ENCODE measurements at regions not wholly inside any gene's neighbourhood (a gene's known extent, or its start where the extent isn't known, plus 50 kb on each side); places are given as distances from the start of the nearest gene placed in this dataset.

- no peak for DNase-seq (ENCODE audit: low read depth in 3 of 3, low spot score in 1 of 3)
These were observed 1249.0 kb upstream of the CITED2 start for GRCh38 chr6:140623498-140623897.

- DNase-seq (ENCODE audit: low read depth in 3 of 3, low spot score in 1 of 3) = no peak
These were observed 1246.0 kb upstream of the CITED2 start for GRCh38 chr6:140620496-140620895.

GRCh38 chr6:140609956-140610355 lies 1235.5 kb upstream of the CITED2 start:
- no peak for DNase-seq (ENCODE audit: low read depth in 3 of 3, low spot score in 1 of 3)

GRCh38 chr6:140609321-140609720 lies 1234.9 kb upstream of the CITED2 start:
- DNase-seq (ENCODE audit: low read depth in 3 of 3, low spot score in 1 of 3) = no peak

GRCh38 chr6:140604786-140605185 lies 1230.3 kb upstream of the CITED2 start:
- no peak for DNase-seq (ENCODE audit: low read depth in 3 of 3, low spot score in 1 of 3)

- DNase-seq (ENCODE audit: low read depth in 3 of 3, low spot score in 1 of 3) = no peak
These were observed 1228.2 kb upstream of the CITED2 start for GRCh38 chr6:140602431-140603248.

- no peak for DNase-seq (ENCODE audit: low read depth in 3 of 3, low spot score in 1 of 3)
These were observed 1226.8 kb upstream of the CITED2 start for GRCh38 chr6:140601021-140601808.

GRCh38 chr6:140599916-140600315 lies 1225.5 kb upstream of the CITED2 start:
- DNase-seq (ENCODE audit: low read depth in 3 of 3, low spot score in 1 of 3) = no peak

- DNase-seq (ENCODE audit: low read depth in 3 of 3, low spot score in 1 of 3) = no peak
These were observed 1222.7 kb upstream of the CITED2 start for GRCh38 chr6:140597181-140597580.

GRCh38 chr6:140594806-140595128 lies 1220.3 kb upstream of the CITED2 start:
- DNase-seq (ENCODE audit: low read depth in 3 of 3, low spot score in 1 of 3) = no peak

GRCh38 chr6:140592877-140593276 lies 1218.4 kb upstream of the CITED2 start:
- DNase-seq (ENCODE audit: low read depth in 3 of 3, low spot score in 1 of 3) = no peak

GRCh38 chr6:140590641-140591040 lies 1216.2 kb upstream of the CITED2 start:
- DNase-seq (ENCODE audit: low read depth in 3 of 3, low spot score in 1 of 3) = no peak

GRCh38 chr6:140586426-140587061 lies 1212.1 kb upstream of the CITED2 start:
- DNase-seq (ENCODE audit: low read depth in 3 of 3, low spot score in 1 of 3) = no peak

GRCh38 chr6:140581601-140582000 lies 1207.2 kb upstream of the CITED2 start:
- DNase-seq (ENCODE audit: low read depth in 3 of 3, low spot score in 1 of 3) = no peak

GRCh38 chr6:140579918-140580317 lies 1205.5 kb upstream of the CITED2 start:
- no peak for DNase-seq (ENCODE audit: low read depth in 3 of 3, low spot score in 1 of 3)

GRCh38 chr6:140576004-140576555 lies 1201.6 kb upstream of the CITED2 start:
- no peak for DNase-seq (ENCODE audit: low read depth in 3 of 3, low spot score in 1 of 3)

- no peak for DNase-seq (ENCODE audit: low read depth in 3 of 3, low spot score in 1 of 3)
These were observed 1198.4 kb upstream of the CITED2 start for GRCh38 chr6:140572867-140573266.

- DNase-seq (ENCODE audit: low read depth in 3 of 3, low spot score in 1 of 3) = no peak
These were observed 1197.7 kb upstream of the CITED2 start for GRCh38 chr6:140572129-140572528.

GRCh38 chr6:140571145-140571544 lies 1196.7 kb upstream of the CITED2 start:
- DNase-seq (ENCODE audit: low read depth in 3 of 3, low spot score in 1 of 3) = no peak

GRCh38 chr6:140567466-140567865 lies 1193.0 kb upstream of the CITED2 start:
- DNase-seq (ENCODE audit: low read depth in 3 of 3, low spot score in 1 of 3) = no peak

GRCh38 chr6:140566781-140567277 lies 1192.4 kb upstream of the CITED2 start:
- DNase-seq (ENCODE audit: low read depth in 3 of 3, low spot score in 1 of 3) = no peak

- DNase-seq (ENCODE audit: low read depth in 3 of 3, low spot score in 1 of 3) = no peak
These were observed 1189.3 kb upstream of the CITED2 start for GRCh38 chr6:140563728-140564127.
